ENCODE measurements at regions not wholly inside any gene's neighbourhood (a gene's known extent, or its start where the extent isn't known, plus 50 kb on each side); places are given as distances from the start of the nearest gene placed in this dataset.

DNA sequence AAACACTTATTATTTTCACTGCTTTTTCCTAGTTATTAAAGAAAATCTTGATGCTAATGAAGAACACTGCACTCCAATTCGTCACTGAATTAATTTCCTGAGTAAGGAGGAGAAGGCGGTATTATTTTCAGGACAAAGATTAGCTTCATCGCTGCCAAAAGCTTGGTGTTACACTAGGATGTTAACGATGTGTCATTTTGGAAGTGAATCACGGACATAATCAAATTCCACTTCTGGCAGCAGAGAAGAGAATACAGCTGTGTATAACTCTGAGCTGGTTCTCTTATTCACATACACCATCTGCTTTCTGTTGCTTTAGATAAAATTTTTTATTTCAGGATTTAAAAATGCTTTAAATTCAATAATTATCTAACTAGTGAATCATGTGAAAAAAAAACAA is 74.1 kb downstream of the SCG2 start:
- TF ChIP-seq BHLHE40 (IDR thresholded peaks at IDR 0.05; ENCODE audit: borderline replicate concordance) (no peak), ZNF384 (IDR thresholded peaks at IDR 0.05) (no peak), NFRKB (IDR thresholded peaks at IDR 0.05) (no peak), SP1 (IDR thresholded peaks at IDR 0.05) (no peak), CTBP1 (IDR thresholded peaks at IDR 0.05; ENCODE audit: borderline replicate concordance) (no peak), FOXA1 (IDR thresholded peaks at IDR 0.05) (no peak), TARDBP (IDR thresholded peaks at IDR 0.05) (no peak), HDGF (IDR thresholded peaks at IDR 0.05; ENCODE audit: borderline replicate concordance) (no peak)

Measured in HEK293T (cell line).